ENCODE measurements at regions not wholly inside any gene's neighbourhood (a gene's known extent, or its start where the extent isn't known, plus 50 kb on each side); places are given as distances from the start of the nearest gene placed in this dataset.

DNA sequence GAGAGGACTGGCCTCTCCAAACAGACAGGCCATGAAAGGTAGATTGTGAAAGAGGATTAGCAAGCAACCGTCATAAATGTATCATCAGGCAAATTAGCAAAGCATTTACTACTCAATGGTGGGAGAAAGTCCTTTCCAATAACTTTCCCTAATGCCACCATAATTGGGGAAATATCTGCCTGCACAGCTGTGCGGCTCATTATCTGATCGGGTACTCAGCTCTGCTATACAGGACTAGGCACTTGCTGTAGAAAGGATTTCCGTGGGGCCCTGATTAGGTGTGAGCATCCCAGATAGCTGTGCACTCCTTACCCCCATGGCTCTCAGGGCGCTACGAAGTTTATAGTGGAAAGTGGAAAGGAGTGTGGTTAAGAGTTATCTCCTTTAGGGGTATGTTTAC lies 309.7 kb upstream of the PLET1 start:
- TF ChIP-seq, protein P1, sequence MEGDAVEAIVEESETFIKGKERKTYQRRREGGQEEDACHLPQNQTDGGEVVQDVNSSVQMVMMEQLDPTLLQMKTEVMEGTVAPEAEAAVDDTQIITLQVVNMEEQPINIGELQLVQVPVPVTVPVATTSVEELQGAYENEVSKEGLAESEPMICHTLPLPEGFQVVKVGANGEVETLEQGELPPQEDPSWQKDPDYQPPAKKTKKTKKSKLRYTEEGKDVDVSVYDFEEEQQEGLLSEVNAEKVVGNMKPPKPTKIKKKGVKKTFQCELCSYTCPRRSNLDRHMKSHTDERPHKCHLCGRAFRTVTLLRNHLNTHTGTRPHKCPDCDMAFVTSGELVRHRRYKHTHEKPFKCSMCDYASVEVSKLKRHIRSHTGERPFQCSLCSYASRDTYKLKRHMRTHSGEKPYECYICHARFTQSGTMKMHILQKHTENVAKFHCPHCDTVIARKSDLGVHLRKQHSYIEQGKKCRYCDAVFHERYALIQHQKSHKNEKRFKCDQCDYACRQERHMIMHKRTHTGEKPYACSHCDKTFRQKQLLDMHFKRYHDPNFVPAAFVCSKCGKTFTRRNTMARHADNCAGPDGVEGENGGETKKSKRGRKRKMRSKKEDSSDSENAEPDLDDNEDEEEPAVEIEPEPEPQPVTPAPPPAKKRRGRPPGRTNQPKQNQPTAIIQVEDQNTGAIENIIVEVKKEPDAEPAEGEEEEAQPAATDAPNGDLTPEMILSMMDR (IDR thresholded peaks at IDR 0.05): no peak
- TF ChIP-seq POLR2A (IDR thresholded peaks at IDR 0.05): no peak
